Type B pancreatic cell (in vitro differentiated cells): ENCODE measurements at regions not wholly inside any gene's neighbourhood (a gene's known extent, or its start where the extent isn't known, plus 50 kb on each side); places are given as distances from the start of the nearest gene placed in this dataset.
A peak's percentile ranks its signal among the peaks of the same experiment; 100 is the strongest.

Source experiments
- DNase-seq: peaks from one replicate; pipeline ENCODE4 v3.0.0; 2021; ENCODE audit warnings: mixed read lengths; ENCODE audit not compliant: unreplicated experiment; ENCODE audit errors: extremely low spot score
- H3K27ac Mint-ChIP-seq: 2 replicates; pipeline ENCODE4 v1.8.0; 2021; ENCODE audit warnings: mild to moderate bottlenecking, mixed read lengths
- H3K27me3 Mint-ChIP-seq: 2 replicates; pipeline ENCODE4 v1.8.0; 2021; ENCODE audit warnings: mixed read lengths
- H3K36me3 Mint-ChIP-seq: 2 replicates; pipeline ENCODE4 v1.8.0; 2021; ENCODE audit warnings: mixed read lengths
- H3K4me1 Mint-ChIP-seq: one replicate; pipeline ENCODE4 v1.8.0; 2021; ENCODE audit warnings: mixed read lengths; ENCODE audit not compliant: unreplicated experiment
- H3K4me3 Mint-ChIP-seq: 2 replicates; pipeline ENCODE4 v1.8.0; 2021; ENCODE audit warnings: mild to moderate bottlenecking, mixed read lengths
- H3K9me3 Mint-ChIP-seq: 2 replicates; pipeline ENCODE4 v1.8.0; 2021; ENCODE audit warnings: mixed read lengths
- CTCF ChIP-seq: fragments of 200-600 bp; sonication (generic); conservative IDR thresholded peaks from 2 replicates; pipeline ENCODE4 v1.5.0; 2021; ENCODE audit warnings: antibody characterized with exemption, mild to moderate bottlenecking

DNA sequence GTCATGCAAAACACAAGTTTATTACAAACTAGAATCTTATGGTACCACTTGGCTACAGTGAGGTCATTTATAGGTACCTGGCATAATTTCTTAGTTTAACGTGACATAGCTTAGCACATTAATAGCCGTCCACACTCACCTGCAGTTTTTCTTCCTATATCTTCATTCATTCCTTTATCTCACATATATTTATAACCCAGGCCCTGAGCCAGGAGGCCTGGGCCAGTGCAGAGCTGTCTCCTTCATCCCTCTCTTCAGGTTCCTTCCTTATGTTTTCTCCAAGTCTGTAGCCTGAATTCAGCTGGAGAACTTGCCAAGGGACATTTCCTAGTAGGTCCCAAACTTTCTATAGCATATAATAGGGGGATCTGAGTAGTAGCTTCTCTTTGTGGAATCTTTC, 367.9 kb upstream of the SGCD start:
- Mint-ChIP-seq H3K27me3 (no peaks in the 10 kb centered on the region), H3K9me3 (no peaks in the 10 kb centered on the region), H3K36me3 (no peaks in the 10 kb centered on the region), H3K4me1 (peaks cover 9% of the 10 kb centered on the region), H3K27ac (no peak overlapping the region), H3K4me3 (no peak overlapping the region)
- no peak for TF ChIP-seq CTCF
- DNase-seq: no peak

DNA sequence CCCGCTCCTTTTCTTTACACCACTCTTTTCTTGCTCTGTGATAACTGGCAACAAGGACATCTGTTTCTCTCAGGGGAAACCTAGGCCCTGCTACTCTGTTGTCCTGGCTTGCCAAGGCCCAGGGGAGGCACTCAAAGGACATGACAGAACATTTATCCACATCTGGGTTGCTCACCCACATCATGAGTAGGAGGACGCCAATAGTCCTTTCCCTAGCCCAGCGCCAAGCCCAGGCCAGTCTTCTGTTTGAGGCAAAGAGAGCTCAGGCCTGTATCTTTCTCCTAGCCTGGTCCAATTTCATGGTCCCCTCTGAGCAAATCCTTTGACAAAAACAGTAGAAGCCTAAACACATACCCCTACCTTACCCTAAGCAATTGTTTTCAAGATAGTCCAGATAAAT, 366.8 kb upstream of the SGCD start:
- Mint-ChIP-seq H3K36me3 (no peaks in the 10 kb centered on the region), H3K9me3 (no peaks in the 10 kb centered on the region), H3K27me3 (no peaks in the 10 kb centered on the region), H3K27ac (no peak overlapping the region), H3K4me3 (no peak overlapping the region), H3K4me1 (peaks cover 9% of the 10 kb centered on the region)
- DNase-seq: no peak
- no peak for TF ChIP-seq CTCF

- Mint-ChIP-seq H3K4me3 (no peak overlapping the region), H3K27me3 (no peaks in the 10 kb centered on the region), H3K36me3 (no peaks in the 10 kb centered on the region), H3K27ac (peak overlapping the region; percentile 21), H3K9me3 (no peaks in the 10 kb centered on the region), H3K4me1 (peaks cover 6% of the 10 kb centered on the region)
- DNase-seq: no peak
- TF ChIP-seq CTCF: no peak
Measured at GRCh38 chr5:155969537-155969936, 357.4 kb upstream of the SGCD start.

DNA sequence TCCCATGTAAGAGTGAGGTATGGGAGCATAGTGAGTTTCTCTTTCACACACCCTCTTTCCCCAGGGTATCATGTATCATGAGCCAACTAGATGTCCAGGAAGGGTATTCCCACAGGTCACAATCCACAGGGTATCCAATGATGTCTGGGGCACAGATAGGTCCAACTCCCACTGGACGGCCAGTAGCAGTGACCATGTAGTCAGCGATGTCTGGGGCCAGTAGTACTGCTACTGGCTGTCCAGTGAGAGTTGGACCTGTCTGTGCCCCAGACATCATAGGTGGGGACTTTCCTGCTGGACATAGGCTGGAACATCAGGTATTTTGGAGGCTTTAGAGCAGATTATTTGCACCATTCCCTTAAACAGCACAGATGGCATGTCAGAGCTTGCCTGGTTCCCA, 352.6 kb upstream of the SGCD start:
- no peaks in the 10 kb centered on the region for H3K27me3 Mint-ChIP-seq
- H3K9me3 Mint-ChIP-seq: no peaks in the 10 kb centered on the region
- TF ChIP-seq CTCF: no peak
- no peaks in the 10 kb centered on the region for H3K36me3 Mint-ChIP-seq
- DNase-seq: no peak
- no peak overlapping the region for H3K4me3 Mint-ChIP-seq
- no peak overlapping the region for H3K27ac Mint-ChIP-seq
- peaks cover 5% of the 10 kb centered on the region for H3K4me1 Mint-ChIP-seq

DNA sequence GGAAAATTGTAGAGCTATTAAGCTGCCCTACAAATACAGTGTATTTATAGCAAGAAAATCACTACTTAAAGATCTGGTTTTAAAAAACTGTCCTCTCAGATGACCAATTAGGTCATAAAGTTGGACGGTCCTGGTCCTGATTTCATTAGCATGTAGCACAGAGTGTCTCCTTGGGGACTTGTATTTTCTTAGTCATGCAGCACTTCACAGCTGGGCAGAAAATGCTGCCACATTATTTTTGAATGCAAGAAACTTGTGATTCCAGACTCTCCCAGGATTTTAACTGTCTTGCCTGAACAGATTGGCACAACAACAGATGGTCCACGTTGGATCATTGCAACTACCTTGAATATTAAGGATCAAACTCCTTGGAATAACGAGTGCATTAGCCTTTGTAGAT, 348.1 kb upstream of the SGCD start:
- Mint-ChIP-seq H3K27me3 (peaks cover 3% of the 10 kb centered on the region), H3K36me3 (no peaks in the 10 kb centered on the region), H3K4me1 (no peaks in the 10 kb centered on the region), H3K4me3 (no peak overlapping the region), H3K27ac (no peak overlapping the region), H3K9me3 (no peaks in the 10 kb centered on the region)
- TF ChIP-seq CTCF: no peak
- DNase-seq: no peak

- Mint-ChIP-seq H3K4me1 (no peaks in the 10 kb centered on the region), H3K4me3 (no peak overlapping the region), H3K36me3 (no peaks in the 10 kb centered on the region), H3K27me3 (peaks cover 3% of the 10 kb centered on the region), H3K27ac (no peak overlapping the region), H3K9me3 (no peaks in the 10 kb centered on the region)
- TF ChIP-seq CTCF: no peak
- DNase-seq: no peak
Measured at GRCh38 chr5:155982354-155982753, 344.6 kb upstream of the SGCD start.
